Left ventricle myocardium inferior (tissue), 1 donor: ENCODE measurements at regions not wholly inside any gene's neighbourhood (a gene's known extent, or its start where the extent isn't known, plus 50 kb on each side); places are given as distances from the start of the nearest gene placed in this dataset.

Source experiments
- DNase-seq: peaks from one replicate; pipeline ENCODE4 v3.0.0-alpha.2; 2020
- H3K27ac ChIP-seq: fragments of 200-600 bp; replicated peaks from 2 replicates; pipeline ENCODE4 v1.8.0; 2021
- H3K27me3 ChIP-seq: fragments of 200-600 bp; 2 replicates; pipeline ENCODE4 v1.8.0; 2021; ENCODE audit warnings: low read depth
- H3K36me3 ChIP-seq: fragments of 200-600 bp; 2 replicates; pipeline ENCODE4 v1.8.0; 2021
- H3K4me1 ChIP-seq: fragments of 200-600 bp; 2 replicates; pipeline ENCODE4 v1.8.0; 2021
- H3K4me3 ChIP-seq: fragments of 200-600 bp; 2 replicates; pipeline ENCODE4 v1.8.0; 2021; ENCODE audit warnings: mild to moderate bottlenecking, moderate library complexity
- H3K9me3 ChIP-seq: fragments of 200-600 bp; replicated peaks from 2 replicates; pipeline ENCODE4 v1.8.0; 2021
- CTCF ChIP-seq: fragments of 200-600 bp; IDR thresholded peaks from 2 replicates; pipeline ENCODE4 v1.8.0; 2021; ENCODE audit warnings: antibody characterized with exemption, mild to moderate bottlenecking, borderline replicate concordance
- intact Hi-C: fragments of 100-400 bp; cut with micrococcal nuclease; formaldehyde crosslinking; loops from one replicate; pipeline ENCODE4 v1.11.0; 2022
- donor health status: DM: no; HTN: yes; CAD: no; lungs with severe emphysema.

DNA sequence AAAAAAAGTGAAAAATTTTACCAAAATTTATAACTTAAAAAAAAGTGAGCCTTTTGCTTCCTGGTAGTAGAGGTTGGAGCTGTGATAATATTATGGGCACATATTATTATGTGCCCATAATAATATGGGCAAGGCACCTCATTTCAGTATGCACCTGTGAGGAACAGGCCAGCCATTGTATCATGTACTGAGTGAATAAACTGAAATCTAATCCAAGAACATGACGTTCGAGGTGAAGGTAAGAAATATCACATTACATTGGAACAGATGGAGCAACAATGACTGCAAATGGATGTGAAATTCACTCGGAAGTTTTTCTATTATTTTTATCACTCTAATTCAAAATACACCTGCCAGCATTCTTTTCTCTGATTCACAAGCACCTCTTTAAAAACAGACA, 216.0 kb downstream of the KLF6 start:
- Histone ChIP-seq H3K9me3 (peaks cover 13% of the 10 kb centered on the region), H3K4me3 (no peak overlapping the region), H3K4me1 (peaks cover 39% of the 10 kb centered on the region), H3K27ac (no peak overlapping the region), H3K36me3 (no peaks in the 10 kb centered on the region), H3K27me3 (no peaks in the 10 kb centered on the region)
- intact Hi-C loops, result no loop called here
- DNase-seq, result no peak
- TF ChIP-seq CTCF, result no peak

DNA sequence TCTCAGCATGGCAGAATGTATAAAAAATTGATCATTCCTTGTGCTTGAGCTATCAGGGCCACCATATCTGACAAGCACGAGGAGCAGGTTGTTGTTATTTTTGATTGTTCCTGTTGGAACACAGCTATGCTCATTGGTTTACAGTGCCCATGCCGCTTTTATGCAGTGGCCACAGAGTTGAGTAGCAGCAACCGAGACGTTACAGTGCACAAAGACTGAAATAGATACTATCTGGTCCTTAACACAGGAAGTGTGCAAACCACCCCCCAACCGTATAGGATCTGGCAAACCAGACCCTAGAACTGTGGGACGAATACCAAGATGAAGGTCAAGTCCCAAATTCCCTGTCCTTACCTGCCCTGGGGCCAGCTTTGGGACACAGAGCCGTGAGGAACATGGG, 216.6 kb downstream of the KLF6 start:
- DNase-seq, result no peak
- no peak for TF ChIP-seq CTCF
- Histone ChIP-seq H3K36me3 (no peaks in the 10 kb centered on the region), H3K4me1 (peaks cover 33% of the 10 kb centered on the region), H3K9me3 (peaks cover 13% of the 10 kb centered on the region), H3K27ac (no peak overlapping the region), H3K4me3 (no peak overlapping the region), H3K27me3 (no peaks in the 10 kb centered on the region)
- intact Hi-C loops, result no loop called here

- intact Hi-C loops, result no loop called here
- no peaks in the 10 kb centered on the region for H3K36me3 ChIP-seq
- no peak overlapping the region for H3K4me3 ChIP-seq
- peaks cover 13% of the 10 kb centered on the region for H3K9me3 ChIP-seq
- no peaks in the 10 kb centered on the region for H3K27me3 ChIP-seq
- no peak overlapping the region for H3K27ac ChIP-seq
- TF ChIP-seq CTCF, result no peak
- DNase-seq, result no peak
- peaks cover 23% of the 10 kb centered on the region for H3K4me1 ChIP-seq
Measured at GRCh38 chr10:3567291-3567963, 217.6 kb downstream of the KLF6 start.

GRCh38 chr10:3566627-3567026, 218.4 kb downstream of the KLF6 start:
- Histone ChIP-seq H3K4me3 (no peak overlapping the region), H3K27ac (no peak overlapping the region), H3K27me3 (no peaks in the 10 kb centered on the region), H3K36me3 (no peaks in the 10 kb centered on the region), H3K4me1 (peaks cover 15% of the 10 kb centered on the region), H3K9me3 (peaks cover 13% of the 10 kb centered on the region)
- TF ChIP-seq CTCF, result no peak
- intact Hi-C loops, result no loop called here
- no peak for DNase-seq

DNA sequence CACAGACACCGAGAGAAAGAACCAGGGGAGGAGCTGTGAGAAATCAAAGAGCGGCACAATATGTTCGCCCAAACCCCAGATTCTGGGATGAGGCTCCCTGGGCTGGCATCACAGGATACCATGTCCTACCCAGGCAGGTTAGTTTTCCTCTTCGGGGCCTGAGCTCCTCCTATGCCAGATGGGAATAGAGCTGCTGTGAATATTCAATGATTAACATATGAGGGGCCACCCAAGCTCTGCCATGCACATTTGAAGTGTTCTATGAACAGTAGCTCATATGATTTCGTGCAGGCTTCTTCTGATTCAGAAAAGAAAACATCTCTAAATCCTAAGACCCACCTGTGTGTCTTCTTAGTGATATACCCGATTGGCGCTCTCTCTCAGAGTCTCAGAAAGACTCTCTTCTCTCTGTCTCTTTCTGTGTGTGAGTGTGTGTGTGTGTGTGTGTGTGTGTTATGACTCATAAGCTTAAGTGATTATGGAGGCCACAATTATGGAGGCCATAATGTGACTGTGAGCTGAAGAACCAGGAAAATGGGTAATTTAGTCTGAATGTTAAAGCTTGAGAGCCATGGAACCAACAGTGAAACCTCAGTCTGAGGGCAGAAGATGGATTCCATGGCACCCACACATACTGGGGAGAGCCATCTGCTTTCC, 220.5 kb downstream of the KLF6 start:
- intact Hi-C loops, result no loop called here
- no peak overlapping the region for H3K4me3 ChIP-seq
- no peak for TF ChIP-seq CTCF
- H3K4me1 ChIP-seq, result no peaks in the 10 kb centered on the region
- H3K36me3 ChIP-seq, result no peaks in the 10 kb centered on the region
- peaks cover 13% of the 10 kb centered on the region for H3K9me3 ChIP-seq
- no peak for DNase-seq
- no peaks in the 10 kb centered on the region for H3K27me3 ChIP-seq
- H3K27ac ChIP-seq, result no peak overlapping the region
